ENCODE measurements at regions not wholly inside any gene's neighbourhood (a gene's known extent, or its start where the extent isn't known, plus 50 kb on each side); places are given as distances from the start of the nearest gene placed in this dataset.

- no peak for TF ChIP-seq CTCF (IDR thresholded peaks at IDR 0.05; ENCODE audit: poor library complexity, severe bottlenecking)
- no peak for TF ChIP-seq MXI1 (conservative IDR thresholded peaks at IDR 0.05; ENCODE audit: poor library complexity, severe bottlenecking)
- TF ChIP-seq TAF1 (IDR thresholded peaks at IDR 0.05; ENCODE audit: low read depth), result no peak
- no peak for TF ChIP-seq POLR2AphosphoS5 (IDR thresholded peaks at IDR 0.05)
- TF ChIP-seq EZH2 (IDR thresholded peaks at IDR 0.05; ENCODE audit: borderline replicate concordance, insufficient read depth, low read length, poor library complexity, severe bottlenecking), result no peak
- TF ChIP-seq RAD21 (conservative IDR thresholded peaks at IDR 0.05), result no peak
- no peak for TF ChIP-seq EP300 (conservative IDR thresholded peaks at IDR 0.05; ENCODE audit: poor library complexity, severe bottlenecking)
- no peak for TF ChIP-seq REST (IDR thresholded peaks at IDR 0.05; ENCODE audit: borderline replicate concordance)
- TF ChIP-seq SMC3 (conservative IDR thresholded peaks at IDR 0.05; ENCODE audit: poor library complexity), result no peak
- no peaks in the 10 kb centered on the region for H3K27me3 ChIP-seq (ENCODE audit: insufficient read depth, low read depth, low read length)
- H3F3A ChIP-seq (ENCODE audit: insufficient read depth, low read length, poor library complexity, severe bottlenecking), result no peaks in the 10 kb centered on the region
- no peak overlapping the region for H3K9ac ChIP-seq (ENCODE audit: low read length)
- no peak overlapping the region for H3K4me3 ChIP-seq (ENCODE audit: low read length)
- no peaks in the 10 kb centered on the region for H4K20me1 ChIP-seq (ENCODE audit: insufficient read depth)
- no peaks in the 10 kb centered on the region for H3K9me3 ChIP-seq (ENCODE audit: low read length)
- H3K36me3 ChIP-seq (ENCODE audit: insufficient read depth, low read length), result no peaks in the 10 kb centered on the region
- no peak overlapping the region for H3K4me2 ChIP-seq (ENCODE audit: low read length)
- no peak overlapping the region for H3K27ac ChIP-seq (ENCODE audit: low read length)
- no peak overlapping the region for H2AFZ ChIP-seq (ENCODE audit: low read depth, low read length)
- no peaks in the 10 kb centered on the region for H3K9me2 ChIP-seq (ENCODE audit: insufficient read depth, low read length)
- no peaks in the 10 kb centered on the region for H3K79me2 ChIP-seq (replicated peaks; ENCODE audit: insufficient read depth, low read length)
Observed at GRCh38 chr5:24376210-24376609, 268.6 kb downstream of the CDH10 start.

- no peaks in the 10 kb centered on the region for H3K36me3 ChIP-seq (ENCODE audit: insufficient read depth, low read length)
- H3K79me2 ChIP-seq (replicated peaks; ENCODE audit: insufficient read depth, low read length), result no peaks in the 10 kb centered on the region
- no peaks in the 10 kb centered on the region for H4K20me1 ChIP-seq (ENCODE audit: insufficient read depth)
- H3K9me2 ChIP-seq (ENCODE audit: insufficient read depth, low read length), result no peaks in the 10 kb centered on the region
- no peaks in the 10 kb centered on the region for H3K27me3 ChIP-seq (ENCODE audit: insufficient read depth, low read depth, low read length)
- no peak overlapping the region for H3K27ac ChIP-seq (ENCODE audit: low read length)
- H3K4me3 ChIP-seq (ENCODE audit: low read length), result no peak overlapping the region
- no peaks in the 10 kb centered on the region for H3K9me3 ChIP-seq (ENCODE audit: low read length)
- H2AFZ ChIP-seq (ENCODE audit: low read depth, low read length), result no peak overlapping the region
- TF ChIP-seq SMC3 (conservative IDR thresholded peaks at IDR 0.05; ENCODE audit: poor library complexity), result no peak
- H3K4me2 ChIP-seq (ENCODE audit: low read length), result no peak overlapping the region
- no peaks in the 10 kb centered on the region for H3F3A ChIP-seq (ENCODE audit: insufficient read depth, low read length, poor library complexity, severe bottlenecking)
- no peak overlapping the region for H3K9ac ChIP-seq (ENCODE audit: low read length)
Observed at GRCh38 chr5:24376616-24377015, 268.2 kb downstream of the CDH10 start.
